EL (cell line): ENCODE measurements at regions not wholly inside any gene's neighbourhood (a gene's known extent, or its start where the extent isn't known, plus 50 kb on each side); places are given as distances from the start of the nearest gene placed in this dataset.

Source experiments
- DNase-seq: peaks from one replicate; pipeline ENCODE4 v3.0.0-alpha.2; 2016

DNA sequence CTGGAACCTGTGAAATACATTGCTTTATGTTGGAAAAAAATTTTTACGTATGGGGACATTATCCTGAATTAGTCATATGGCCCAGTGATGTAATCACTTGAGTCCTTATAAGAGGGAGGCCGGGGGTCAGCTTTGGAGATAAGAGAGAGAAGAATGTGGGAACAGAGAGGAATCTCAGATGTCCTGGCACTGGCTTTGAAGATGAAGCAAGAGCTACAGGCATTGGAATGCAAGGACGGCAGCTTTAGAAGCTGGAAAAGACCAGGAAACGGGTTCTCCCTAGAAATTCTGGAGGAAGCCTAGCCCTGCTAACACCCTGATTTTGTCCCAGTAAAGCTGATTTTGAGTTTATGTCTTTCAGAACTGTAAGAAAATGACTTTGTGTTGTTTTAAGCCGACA is 1129.9 kb upstream of the GYPC start:
- DNase-seq, result no peak

DNA sequence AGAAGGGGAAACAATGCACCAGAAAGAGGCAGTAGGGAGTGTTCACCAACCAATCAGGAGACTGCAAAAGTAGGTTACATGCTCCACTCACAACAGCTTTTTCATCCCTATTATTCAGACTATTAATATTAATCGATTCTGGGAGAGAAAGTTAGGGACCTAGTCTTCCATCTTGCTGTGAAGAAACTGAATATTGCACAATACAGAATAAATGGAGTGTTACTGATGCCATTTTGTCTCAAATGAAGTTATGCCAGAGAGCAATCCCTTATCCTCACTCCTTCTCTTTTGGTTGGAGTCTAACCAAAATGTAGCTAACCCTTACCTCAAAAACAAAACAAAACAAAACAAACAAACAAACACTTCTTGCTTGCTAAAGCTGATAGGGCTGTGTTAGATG is 1120.9 kb upstream of the GYPC start:
- no peak for DNase-seq

- DNase-seq, result no peak
These were observed 1111.9 kb upstream of the GYPC start for GRCh38 chr2:125543968-125544514.

- no peak for DNase-seq
These were observed 1102.2 kb upstream of the GYPC start for GRCh38 chr2:125553768-125554167.

- no peak for DNase-seq
These were observed 1101.0 kb upstream of the GYPC start for GRCh38 chr2:125554956-125555355.

DNA sequence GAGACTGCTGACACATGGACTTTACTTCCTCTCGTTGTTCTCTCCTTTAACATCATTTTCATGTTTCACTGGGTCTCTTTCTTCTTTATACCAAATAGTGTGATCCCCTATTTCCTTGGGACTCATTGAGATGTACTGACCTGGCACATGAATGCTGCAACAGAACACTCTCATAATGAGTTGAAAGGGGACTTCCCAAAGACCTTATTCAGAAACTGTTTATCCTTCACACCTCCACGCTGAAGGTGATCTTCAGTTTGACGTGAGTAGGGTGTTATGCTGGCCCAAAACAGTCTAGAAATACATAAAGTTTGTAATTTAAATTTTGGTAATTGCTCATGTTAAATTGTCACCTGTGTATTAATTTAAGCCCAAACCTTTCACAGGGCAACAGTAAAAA is 1096.8 kb upstream of the GYPC start:
- no peak for DNase-seq

DNA sequence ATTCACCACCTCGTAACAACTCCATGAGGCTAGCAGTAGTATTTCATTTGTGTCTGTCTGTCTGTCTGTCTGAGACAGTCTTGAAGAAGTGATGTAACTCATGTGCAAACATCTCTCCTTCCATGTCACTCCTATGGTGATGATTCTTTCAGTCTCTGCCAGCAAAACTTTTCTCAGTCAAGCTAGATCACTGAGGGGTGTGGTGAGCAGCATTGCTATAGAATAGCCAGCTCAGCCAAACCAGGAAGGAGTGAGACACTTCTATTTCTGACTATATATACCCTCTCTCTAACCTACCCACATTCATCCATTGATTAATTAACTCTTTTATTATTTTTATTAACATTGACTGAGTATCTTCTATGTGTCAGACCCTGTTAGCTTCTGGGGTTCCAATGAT is 1095.1 kb upstream of the GYPC start:
- no peak for DNase-seq

- DNase-seq, result no peak
These were observed 1094.7 kb upstream of the GYPC start for GRCh38 chr2:125561302-125561701.

GRCh38 chr2:125562924-125563323 is 1093.0 kb upstream of the GYPC start:
- DNase-seq, result no peak

DNA sequence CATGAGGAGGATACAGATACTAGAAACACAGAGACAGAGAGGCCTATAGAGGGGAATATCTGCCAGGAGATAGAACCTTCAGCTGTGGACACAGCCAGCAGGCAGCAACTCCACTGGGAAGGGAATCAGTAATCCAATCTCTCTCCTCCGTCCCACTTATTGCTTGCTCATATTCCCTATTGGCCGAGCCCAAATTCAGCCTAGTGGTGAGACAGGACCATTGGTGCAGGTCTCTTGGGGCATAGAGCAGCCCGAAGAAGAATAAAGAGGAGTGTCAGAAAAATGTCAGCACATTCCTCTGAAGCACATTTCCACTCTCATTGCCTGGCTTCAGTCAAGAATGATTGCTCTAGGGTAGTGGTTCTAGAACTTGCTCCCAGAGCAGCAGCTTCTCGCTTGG is 1091.5 kb upstream of the GYPC start:
- DNase-seq, result no peak

- DNase-seq, result no peak
These were observed 1089.5 kb upstream of the GYPC start for GRCh38 chr2:125566422-125566821.

GRCh38 chr2:125567100-125567499 is 1088.9 kb upstream of the GYPC start:
- no peak for DNase-seq

- no peak for DNase-seq
These were observed 1083.3 kb upstream of the GYPC start for GRCh38 chr2:125572660-125573059.

DNA sequence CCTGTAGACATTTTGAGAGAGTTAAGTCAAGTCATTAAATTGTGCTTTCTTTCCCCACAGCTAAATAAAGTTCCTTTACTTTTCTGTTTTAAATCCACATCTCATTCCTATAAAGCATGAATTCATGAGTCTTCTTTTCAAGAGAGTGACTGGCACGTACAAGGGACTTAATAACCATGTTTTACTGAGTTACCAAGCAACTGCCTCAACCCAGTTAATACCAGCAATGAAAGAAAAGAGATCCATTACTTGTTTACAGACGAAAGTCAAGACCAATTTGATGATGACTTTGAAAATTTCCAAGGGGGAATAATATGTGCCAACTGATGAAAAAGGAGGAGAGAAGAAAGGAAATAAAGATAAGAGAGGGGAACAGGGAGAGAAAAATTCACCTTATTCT is 1082.5 kb upstream of the GYPC start:
- no peak for DNase-seq

DNA sequence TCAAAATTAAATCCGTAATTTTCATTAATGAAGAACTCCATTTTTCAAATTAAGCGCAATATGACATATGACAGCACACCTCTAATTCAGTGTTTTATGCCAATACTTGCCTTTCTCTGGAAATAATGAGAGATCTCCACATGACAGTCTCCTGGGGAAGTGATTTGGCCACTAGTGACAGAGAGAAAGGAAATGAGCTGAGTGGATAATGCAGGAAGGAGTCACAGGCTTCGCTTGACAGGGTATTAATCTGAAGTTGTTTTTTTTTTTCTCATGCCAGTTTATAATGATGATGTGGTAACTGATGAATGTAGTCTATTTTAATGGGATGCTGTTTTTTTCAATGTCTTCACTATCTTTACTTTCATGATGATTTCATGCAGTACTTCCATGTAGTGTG is 1079.4 kb upstream of the GYPC start:
- DNase-seq, result no peak

GRCh38 chr2:125581557-125581956 is 1074.4 kb upstream of the GYPC start:
- DNase-seq, result no peak

DNA sequence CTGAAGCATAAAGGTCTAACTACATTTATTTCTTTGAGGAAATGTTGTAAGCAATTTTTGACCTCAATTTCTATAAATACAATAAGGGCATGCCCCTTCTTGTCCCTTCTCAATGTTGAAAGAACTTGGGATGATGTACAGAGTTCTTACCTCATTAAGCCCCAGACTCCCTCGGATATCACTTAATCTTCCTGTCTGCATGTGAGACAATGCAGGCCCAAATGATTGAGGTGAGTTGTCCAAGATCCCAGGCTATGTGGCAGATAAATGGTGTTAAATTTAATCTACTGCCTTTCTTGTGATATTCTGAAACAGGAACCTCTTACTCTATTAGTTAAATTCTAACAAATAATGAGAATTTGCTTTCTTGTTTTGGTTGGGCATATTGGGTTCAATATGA is 1073.4 kb upstream of the GYPC start:
- DNase-seq, result no peak

DNA sequence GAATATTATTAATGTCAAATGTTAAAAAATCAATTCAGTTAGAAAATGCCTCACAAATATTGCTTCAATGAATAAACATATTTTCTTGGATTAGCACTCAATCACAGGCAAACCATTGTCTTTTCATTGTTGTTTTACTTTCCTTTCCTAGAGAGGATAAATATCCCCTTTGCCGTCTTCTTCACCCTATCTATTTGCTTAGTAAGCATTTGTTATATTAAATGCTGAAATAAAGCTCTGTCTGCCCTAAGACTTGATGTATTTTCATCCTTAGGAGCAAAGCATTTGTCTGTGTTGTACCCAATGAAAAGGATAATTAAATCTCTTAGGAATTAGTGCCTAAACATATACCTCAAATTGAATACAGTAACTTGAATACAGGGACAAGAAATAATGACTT is 1071.2 kb upstream of the GYPC start:
- no peak for DNase-seq

- no peak for DNase-seq
These were observed 1067.2 kb upstream of the GYPC start for GRCh38 chr2:125588780-125589179.

GRCh38 chr2:125591954-125592353 is 1064.0 kb upstream of the GYPC start:
- DNase-seq, result no peak

GRCh38 chr2:125593036-125593435 is 1062.9 kb upstream of the GYPC start:
- DNase-seq, result no peak

DNA sequence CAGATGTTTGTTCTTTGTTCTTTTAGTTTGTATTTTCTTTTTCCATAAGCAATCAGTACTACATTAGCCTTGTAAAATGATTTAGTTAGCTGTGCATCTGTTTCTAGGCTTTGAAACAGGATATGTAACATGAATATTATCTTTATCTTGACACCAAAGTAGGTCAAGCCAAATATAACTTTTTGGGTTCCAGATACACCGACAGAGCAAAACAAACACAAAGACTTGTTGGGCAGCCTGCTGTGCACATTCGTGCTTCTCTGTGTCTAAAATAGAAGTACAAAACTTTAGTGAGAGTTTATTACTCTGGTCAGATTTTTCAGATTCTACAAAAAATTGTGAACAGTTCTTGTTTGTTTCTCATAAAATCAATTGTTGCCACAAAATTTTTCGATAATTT is 1059.3 kb upstream of the GYPC start:
- DNase-seq, result no peak

DNA sequence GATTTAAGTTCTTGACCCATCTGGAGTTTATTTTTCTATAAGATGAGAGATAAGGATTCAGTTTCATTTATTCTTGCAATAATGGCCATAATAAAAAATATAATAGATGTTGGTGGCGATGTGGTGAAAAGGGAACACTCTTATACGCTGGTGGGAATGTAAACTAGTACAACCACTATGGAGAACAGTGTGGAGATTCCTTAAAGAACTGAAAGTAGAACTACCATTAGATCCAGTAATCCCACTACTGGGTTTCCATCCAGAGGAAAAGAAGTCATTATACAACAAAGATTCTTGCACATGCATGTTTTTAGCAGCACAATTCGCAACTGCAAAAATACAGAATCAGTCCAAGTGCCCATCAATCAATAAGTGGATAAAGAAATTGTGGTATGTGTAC is 1040.5 kb upstream of the GYPC start:
- DNase-seq, result no peak

DNA sequence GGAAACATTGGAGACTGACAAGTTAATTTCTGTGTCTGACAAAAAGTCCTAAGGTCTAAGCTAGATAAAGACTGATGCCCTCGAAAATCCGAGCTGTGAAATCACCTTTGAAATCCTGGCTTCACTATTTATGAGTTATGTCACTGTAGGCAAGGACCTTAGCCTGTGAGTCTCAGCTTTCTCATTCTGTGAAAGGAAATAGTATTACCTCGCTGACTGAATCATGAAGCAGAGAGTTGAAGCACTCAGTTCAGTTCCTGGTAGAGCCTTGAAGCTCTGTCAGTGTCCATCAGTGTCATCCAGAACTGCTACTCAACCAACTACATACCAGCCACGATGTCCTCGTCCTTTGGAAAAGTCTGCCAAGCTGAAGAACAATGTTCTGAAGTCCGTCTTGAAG is 1025.6 kb upstream of the GYPC start:
- DNase-seq, result no peak

DNA sequence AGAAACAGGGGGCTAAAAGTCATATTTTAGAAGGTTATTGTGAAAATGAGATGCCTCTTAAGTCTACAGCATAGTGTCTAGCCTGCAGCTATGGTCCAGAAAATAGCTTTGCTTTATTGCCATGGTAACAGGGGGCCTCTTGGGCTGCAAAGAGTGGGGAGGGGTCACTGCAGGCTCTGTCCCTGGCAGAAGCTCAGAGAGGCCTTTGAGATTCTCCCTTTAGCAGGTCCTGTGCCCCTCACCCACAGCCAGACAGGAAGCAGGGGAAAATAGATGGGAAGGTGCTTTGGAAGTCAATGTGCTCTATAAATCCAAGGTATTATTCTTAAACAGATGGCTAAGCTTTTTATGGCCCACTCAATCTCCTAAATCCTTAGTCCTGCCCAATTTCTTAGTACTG is 1021.3 kb upstream of the GYPC start:
- DNase-seq, result no peak

DNA sequence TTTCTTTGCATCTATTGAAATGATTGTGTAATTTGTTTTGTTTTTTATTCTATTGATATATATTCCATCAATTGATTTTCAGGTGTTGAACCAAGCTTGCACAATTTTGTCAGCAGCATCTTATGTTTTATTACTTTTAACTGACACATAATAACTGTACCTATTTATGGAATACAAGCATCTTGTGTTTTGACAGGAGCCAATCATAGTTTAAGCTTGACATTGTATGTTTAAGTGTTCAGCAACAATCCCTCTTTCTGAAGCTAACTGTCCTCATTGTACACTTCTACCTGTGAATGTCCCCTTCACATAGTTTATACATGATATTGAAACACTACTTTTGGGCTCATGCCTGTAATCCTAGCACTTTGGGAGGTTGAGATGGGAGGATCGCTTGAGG is 1017.6 kb upstream of the GYPC start:
- no peak for DNase-seq
